H9 (cell line): ENCODE measurements at regions not wholly inside any gene's neighbourhood (a gene's known extent, or its start where the extent isn't known, plus 50 kb on each side); places are given as distances from the start of the nearest gene placed in this dataset.

Source experiments
- DNase-seq: peaks from one replicate; pipeline ENCODE4 v3.0.0-alpha.2; 2017
- H2AFZ ChIP-seq: one replicate; pipeline ENCODE4 v1.6.1; 2013; ENCODE audit warnings: mild to moderate bottlenecking, low read length, control low read depth, moderate library complexity
- H2AK5ac ChIP-seq: 2 replicates; pipeline ENCODE4 v1.6.1; 2013; ENCODE audit warnings: low read length, control low read depth, mixed read lengths; ENCODE audit not compliant: insufficient read length
- H2BK120ac ChIP-seq: one replicate; pipeline ENCODE4 v1.6.1; 2013; ENCODE audit warnings: low read depth, mild to moderate bottlenecking, low read length, control low read depth, inconsistent platforms; ENCODE audit not compliant: poor library complexity, severe bottlenecking
- H2BK12ac ChIP-seq: 2 replicates; pipeline ENCODE4 v1.6.1; 2013; ENCODE audit warnings: low read length, control low read depth, mixed read lengths, low read depth; ENCODE audit not compliant: insufficient read length
- H2BK15ac ChIP-seq: 2 replicates; pipeline ENCODE4 v1.6.1; 2013; ENCODE audit warnings: low read depth, low read length, control low read depth
- H2BK20ac ChIP-seq: one replicate; pipeline ENCODE4 v1.6.1; 2013; ENCODE audit warnings: low read depth, mild to moderate bottlenecking, low read length, control low read depth, inconsistent platforms; ENCODE audit not compliant: poor library complexity, severe bottlenecking
- H2BK5ac ChIP-seq: 2 replicates; pipeline ENCODE4 v1.6.1; 2013; ENCODE audit warnings: low read length, control low read depth, mixed read lengths; ENCODE audit not compliant: insufficient read length
- H3K14ac ChIP-seq: 2 replicates; pipeline ENCODE4 v1.6.1; 2013; ENCODE audit warnings: low read length, control low read depth; ENCODE audit not compliant: insufficient read depth
- H3K18ac ChIP-seq: 2 replicates; pipeline ENCODE4 v1.6.1; 2013; ENCODE audit warnings: low read depth, mild to moderate bottlenecking, mixed read lengths, low read length, control low read depth; ENCODE audit not compliant: insufficient read length
- H3K23ac ChIP-seq: 2 replicates; pipeline ENCODE4 v1.6.1; 2013; ENCODE audit warnings: low read length, control low read depth, mixed read lengths, low read depth; ENCODE audit not compliant: insufficient read length
- H3K23me2 ChIP-seq: 2 replicates; pipeline ENCODE4 v1.6.1; 2013; ENCODE audit warnings: low read depth, mild to moderate bottlenecking, mixed read lengths, low read length, control low read depth; ENCODE audit not compliant: insufficient read length, poor library complexity, severe bottlenecking
- H3K27ac ChIP-seq: 2 replicates; pipeline ENCODE4 v1.5.1; 2013; ENCODE audit warnings: low read length, control low read depth, mixed read lengths, low read depth; ENCODE audit not compliant: insufficient read length
- H3K27me3 ChIP-seq: 2 replicates; pipeline ENCODE4 v1.6.1; 2013; ENCODE audit warnings: low read length, control low read depth, inconsistent platforms; ENCODE audit not compliant: insufficient read depth
- H3K4ac ChIP-seq: 2 replicates; pipeline ENCODE4 v1.6.1; 2013; ENCODE audit warnings: low read depth, mild to moderate bottlenecking, control low read depth, inconsistent platforms, low read length, moderate library complexity
- H3K4me1 ChIP-seq: 2 replicates; pipeline ENCODE4 v1.6.1; 2013; ENCODE audit warnings: low read length, control low read depth, inconsistent platforms; ENCODE audit not compliant: insufficient read depth
- H3K4me2 ChIP-seq: 2 replicates; pipeline ENCODE4 v1.6.1; 2013; ENCODE audit warnings: low read length, control low read depth, mixed read lengths; ENCODE audit not compliant: insufficient read length, insufficient read depth
- H3K56ac ChIP-seq: 2 replicates; pipeline ENCODE4 v1.6.1; 2013; ENCODE audit warnings: low read depth, mild to moderate bottlenecking, mixed read lengths, low read length, control low read depth; ENCODE audit not compliant: insufficient read length
- H3K79me1 ChIP-seq: 2 replicates; pipeline ENCODE4 v1.6.1; 2013; ENCODE audit warnings: low read depth, mild to moderate bottlenecking, moderate library complexity, low read length, control low read depth, inconsistent platforms; ENCODE audit not compliant: insufficient read depth, poor library complexity, severe bottlenecking
- H3K79me2 ChIP-seq: 2 replicates; pipeline ENCODE4 v1.6.1; 2013; ENCODE audit warnings: low read length, control low read depth, inconsistent platforms; ENCODE audit not compliant: insufficient read depth
- H3K9ac ChIP-seq: 2 replicates; pipeline ENCODE4 v1.6.1; 2013; ENCODE audit warnings: low read length, control low read depth, mixed read lengths; ENCODE audit not compliant: insufficient read length; ENCODE audit errors: extremely low read depth
- H3K9me3 ChIP-seq: one replicate; pipeline ENCODE4 v1.6.1; 2013; ENCODE audit warnings: low read depth, low read length, inconsistent platforms; ENCODE audit not compliant: control insufficient read depth
- H3T11ph ChIP-seq: one replicate; pipeline ENCODE4 v1.6.1; 2013; ENCODE audit warnings: mild to moderate bottlenecking, low read length, control low read depth, inconsistent platforms
- H4K20me1 ChIP-seq: one replicate; pipeline ENCODE4 v1.6.1; 2013; ENCODE audit not compliant: control insufficient read depth, insufficient read length, insufficient read depth
- H4K5ac ChIP-seq: 2 replicates; pipeline ENCODE4 v1.6.1; 2013; ENCODE audit warnings: low read depth, mild to moderate bottlenecking, mixed read lengths, low read length, control low read depth; ENCODE audit not compliant: insufficient read length
- H4K8ac ChIP-seq: replicated peaks from 2 replicates; pipeline ENCODE4 v1.6.1; 2013; ENCODE audit warnings: low read length, control low read depth, mixed read lengths, low read depth; ENCODE audit not compliant: insufficient read length
- H4K91ac ChIP-seq: 2 replicates; pipeline ENCODE4 v1.6.1; 2013; ENCODE audit warnings: low read depth, mild to moderate bottlenecking, moderate library complexity, mixed read lengths, low read length, control low read depth; ENCODE audit not compliant: insufficient read length
- H3K27ac Mint-ChIP-seq, 3 experiments: 2 replicates in 2 of 3; 3 replicates in 1 of 3; pipeline ENCODE4 v1.8.0; 2020 to 2021; ENCODE audit warnings: mixed read lengths in 3 of 3, mild to moderate bottlenecking in 1 of 3, moderate library complexity in 1 of 3
- H3K27me3 Mint-ChIP-seq: 2 replicates; pipeline ENCODE4 v1.8.0; 2021; ENCODE audit warnings: low read depth, mild to moderate bottlenecking, moderate library complexity, mixed read lengths
- H3K36me3 Mint-ChIP-seq, 3 experiments: 2 replicates in 2 of 3; 3 replicates in 1 of 3; pipeline ENCODE4 v1.8.0; 2020 to 2021; ENCODE audit warnings: low read depth in 3 of 3, mixed read lengths in 3 of 3; ENCODE audit not compliant: insufficient read depth in 1 of 3
- H3K4me1 Mint-ChIP-seq, 2 experiments: 2 replicates each; pipeline ENCODE4 v1.8.0; 2020; ENCODE audit warnings: mixed read lengths in 2 of 2
- H3K4me3 Mint-ChIP-seq, 2 experiments: 2 replicates in 1 of 2; 3 replicates in 1 of 2; pipeline ENCODE4 v1.8.0; 2020 to 2021; ENCODE audit warnings: mild to moderate bottlenecking in 2 of 2, mixed read lengths in 2 of 2, moderate library complexity in 1 of 2
- H3K9me3 Mint-ChIP-seq, 2 experiments: 2 replicates in 1 of 2; 3 replicates in 1 of 2; pipeline ENCODE4 v1.8.0; 2020; ENCODE audit warnings: mild to moderate bottlenecking in 2 of 2, mixed read lengths in 2 of 2, moderate library complexity in 1 of 2
- CTCF ChIP-seq: fragments of 200-600 bp; sonication (generic); conservative IDR thresholded peaks from 3 replicates; pipeline ENCODE4 v1.8.0; 2021; ENCODE audit warnings: antibody characterized with exemption, mild to moderate bottlenecking
- whole genome bisulfite sequencing: extraction: QIAGEN DNeasy Blood & Tissue Kit; methylation state at CpG from one replicate; pipeline ENCODE4 v1.1.7; 2013; ENCODE audit warnings: missing lambda C conversion rate, low lambda C conversion rate, mixed read lengths; ENCODE audit not compliant: insufficient read length; ENCODE audit errors: extremely low coverage; 5-methylcytosine and 5-hydroxymethylcytosine counted together

- Histone ChIP-seq H2BK120ac (no peak overlapping the region), H2BK12ac (no peak overlapping the region), H3K27me3 (no peaks in the 10 kb centered on the region), H3T11ph (no peak overlapping the region), H4K20me1 (no peaks in the 10 kb centered on the region), H2BK5ac (no peak overlapping the region), H3K4me2 (no peak overlapping the region), H2BK15ac (no peak overlapping the region), H2BK20ac (no peak overlapping the region), H4K5ac (no peak overlapping the region), H3K79me2 (no peaks in the 10 kb centered on the region), H3K14ac (no peak overlapping the region), H3K79me1 (no peaks in the 10 kb centered on the region), H3K4me1 (no peaks in the 10 kb centered on the region), H3K27ac (no peak overlapping the region), H3K9me3 (no peaks in the 10 kb centered on the region), H3K4ac (no peak overlapping the region), H3K56ac (no peak overlapping the region), H4K91ac (no peak overlapping the region), H3K23ac (no peak overlapping the region), H3K23me2 (no peaks in the 10 kb centered on the region), H3K18ac (no peak overlapping the region), H2AK5ac (no peak overlapping the region), H4K8ac (no peak overlapping the region), H3K9ac (no peak overlapping the region), H2AFZ (no peak overlapping the region)
- Mint-ChIP-seq H3K9me3 (peaks cover 3 to 4% of the 10 kb centered on the region in 2 experiments), H3K4me1 (no peaks in the 10 kb centered on the region), H3K4me3 (no peak overlapping the region), H3K36me3 (peaks cover 0 to 4% (median 2%) of the 10 kb centered on the region in 3 experiments; a peak in 2 of 7 replicates), H3K27ac (no peak overlapping the region), H3K27me3 (no peaks in the 10 kb centered on the region)
- no peak for DNase-seq
- no CpG with 5 or more reads among the region's 4 CpGs for WGBS
- TF ChIP-seq CTCF, result no peak
Observed at GRCh38 chr7:53431901-53432300, 396.5 kb downstream of the POM121L12 start.
